K562 (cell line): ENCODE measurements at regions not wholly inside any gene's neighbourhood (a gene's known extent, or its start where the extent isn't known, plus 50 kb on each side); places are given as distances from the start of the nearest gene placed in this dataset.

ENCODE experiments used
- ATAC-seq: fragments of 200-7000 bp; cut with Tn5 transposase; 3 replicates; pipeline ENCODE4 v1.9.1; 2020; ENCODE audit warnings: moderate library complexity
- BruUV-seq: library from RNA; stranded (reverse); fragments of 400-500 nt; replicated peaks from 2 replicates; lab custom pipeline; 2021; lab: Mats Ljungman, UMichigan
- CTCF ChIA-PET: fragments of 300-600 bp; formaldehyde crosslinking; extraction: SDS; loops from one replicate; lab custom pipeline; 2021; ENCODE audit warnings: low intra/inter-chr PET ratio; lab: Yijun Ruan, JAX
- POLR2A ChIA-PET: fragments of 300-600, 350-650 bp; sonication (Branson Sonifier 250); formaldehyde crosslinking; extraction: SDS; loops from one replicate; lab custom pipeline; 2021; ENCODE audit warnings: antibody characterized with exemption, inconsistent platforms; lab: Yijun Ruan, JAX
- DNase-seq, 4 experiments: peaks; one replicate each; pipeline versions ENCODE4 v3.0.0 to v3.0.0-alpha.2; 2011 to 2018; ENCODE audit warnings: low spot score in 3 of 4, mixed read lengths in 3 of 4; ENCODE audit errors: extremely low read depth in 1 of 4
- FAIRE-seq: peaks from 2 replicates; lab custom pipeline; 2011; peaks lifted over from hg19 to GRCh38; lab: Jason Lieb, UNC
- H2AFZ ChIP-seq: 2 replicates; pipeline ENCODE4 v1.6.0; 2011; ENCODE audit warnings: low read depth, low read length, control low read depth, inconsistent platforms
- H3K27ac ChIP-seq: fragments of 200-600 bp; 3 replicates; pipeline ENCODE4 v1.8.0; 2011; ENCODE audit warnings: low read depth, mild to moderate bottlenecking, control low read depth, inconsistent platforms, low read length, moderate library complexity, mixed read lengths; ENCODE audit errors: extremely low read depth
- H3K27me3 ChIP-seq, 2 experiments: fragments of 300-600 bp in 1 of 2; 2 replicates in 1 of 2; 3 replicates in 1 of 2; pipeline versions ENCODE4 v1.6.0 to v1.8.0; 2011; ENCODE audit warnings: inconsistent platforms in 2 of 2, low read length in 2 of 2, mild to moderate bottlenecking in 1 of 2, mixed read lengths in 1 of 2, moderate library complexity in 1 of 2; ENCODE audit not compliant: control insufficient read depth in 2 of 2, insufficient read depth in 2 of 2
- H3K36me3 ChIP-seq: fragments of 300-600 bp; 3 replicates; pipeline ENCODE4 v1.8.0; 2011; ENCODE audit warnings: mild to moderate bottlenecking, low read length, inconsistent platforms; ENCODE audit not compliant: control insufficient read depth, insufficient read depth
- H3K4me1 ChIP-seq, 2 experiments: fragments of 200-600 bp in 1 of 2; replicated peaks in 1 of 2; 2 replicates in 1 of 2; 3 replicates in 1 of 2; pipeline versions ENCODE4 v1.5.1 to v1.8.0; 2011; ENCODE audit warnings: inconsistent platforms in 2 of 2, low read length in 2 of 2, mild to moderate bottlenecking in 1 of 2, mixed read lengths in 1 of 2, moderate library complexity in 1 of 2; ENCODE audit not compliant: control insufficient read depth in 2 of 2, insufficient read depth in 2 of 2
- H3K4me2 ChIP-seq: 2 replicates; pipeline ENCODE4 v1.6.1; 2011; ENCODE audit warnings: low read length, control low read depth, inconsistent platforms, mixed read lengths; ENCODE audit not compliant: insufficient read depth
- H3K4me3 ChIP-seq: fragments of 200-600 bp; sonication (generic), shearing (Covaris generic); 2 replicates; pipeline ENCODE4 v1.5.1; 2016; ENCODE audit warnings: control low read depth, inconsistent platforms
- H3K79me2 ChIP-seq: fragments of 200-600 bp; 3 replicates; pipeline ENCODE4 v1.8.0; 2011; ENCODE audit warnings: low read length, inconsistent platforms; ENCODE audit not compliant: control insufficient read depth, insufficient read depth
- H3K9ac ChIP-seq, 2 experiments: 2 replicates each; pipeline versions ENCODE4 v1.6.0 to v1.6.1; 2011; ENCODE audit warnings: low read depth in 2 of 2, low read length in 2 of 2, control low read depth in 1 of 2, inconsistent platforms in 1 of 2, mild to moderate bottlenecking in 1 of 2, mixed read lengths in 1 of 2; ENCODE audit not compliant: insufficient read depth in 1 of 2
- H3K9me1 ChIP-seq: one replicate; pipeline ENCODE4 v1.6.0; 2011; ENCODE audit warnings: inconsistent platforms, mild to moderate bottlenecking, low read length, moderate library complexity; ENCODE audit not compliant: control insufficient read depth, insufficient read depth
- H3K9me3 ChIP-seq: replicated peaks from 2 replicates; pipeline ENCODE4 v1.5.1; 2011; ENCODE audit warnings: low read depth, low read length, inconsistent platforms; ENCODE audit not compliant: control insufficient read depth, insufficient read depth
- H4K20me1 ChIP-seq: replicated peaks from 2 replicates; pipeline ENCODE4 v1.6.1; 2011; ENCODE audit warnings: low read length, inconsistent platforms, mixed read lengths; ENCODE audit not compliant: control insufficient read depth, insufficient read depth
- ATF1 ChIP-seq, 2 experiments: fragments of 450-650 bp in 1 of 2; IDR thresholded peaks; 2 replicates each; pipeline ENCODE4 v1.6.1; 2016; ENCODE audit warnings: missing compliant biosample characterization in 1 of 2, missing genetic modification characterization in 1 of 2
- E2F4 ChIP-seq: sonication (generic); formaldehyde crosslinking; IDR thresholded peaks from 2 replicates; pipeline ENCODE4 v1.8.0; 2022; ENCODE audit warnings: mild to moderate bottlenecking, low read depth, missing genetic modification reagents
- FOXK2 ChIP-seq, 2 experiments: fragments of 450-650 bp; IDR thresholded peaks in 1 of 2; conservative IDR thresholded peaks in 1 of 2; 2 replicates each; pipeline ENCODE4 v1.6.1; 2016; ENCODE audit warnings: low read depth in 2 of 2, mild to moderate bottlenecking in 1 of 2
- GATAD2B ChIP-seq: fragments of 450-650 bp; IDR thresholded peaks from 2 replicates; pipeline ENCODE4 v1.6.1; 2017; ENCODE audit warnings: mild to moderate bottlenecking, borderline replicate concordance
- MIER1 ChIP-seq: fragments of 450-650 bp; IDR thresholded peaks from 2 replicates; pipeline ENCODE4 v1.6.1; 2016; ENCODE audit warnings: antibody characterized with exemption, mild to moderate bottlenecking, low read depth
- PTRF ChIP-seq: fragments of 450-650 bp; IDR thresholded peaks from 2 replicates; pipeline ENCODE4 v1.6.1; 2016; ENCODE audit warnings: mild to moderate bottlenecking, missing genetic modification characterization, missing compliant biosample characterization
- TEAD4 ChIP-seq, 2 experiments: sonication (generic) in 1 of 2; formaldehyde crosslinking in 1 of 2; IDR thresholded peaks; 2 replicates each; pipeline versions ENCODE4 v1.6.1 to v1.8.0; 2012 to 2022; ENCODE audit warnings: borderline replicate concordance in 1 of 2, inconsistent platforms in 1 of 2, low read length in 1 of 2, mild to moderate bottlenecking in 1 of 2, missing genetic modification reagents in 1 of 2
- TRIM24 ChIP-seq, 2 experiments: fragments of 450-650 bp; IDR thresholded peaks; 2 replicates each; pipeline ENCODE4 v1.6.1; 2016
- ZFP91 ChIP-seq: sonication (generic); formaldehyde crosslinking; IDR thresholded peaks from 2 replicates; pipeline ENCODE4 v1.8.0; 2022; ENCODE audit warnings: mild to moderate bottlenecking, missing genetic modification reagents
- ZNF239 ChIP-seq: fragments of 250-450 bp; sonication (Bioruptor Pico); IDR thresholded peaks from 2 replicates; pipeline ENCODE4 v1.4.0; 2020; ENCODE audit warnings: mild to moderate bottlenecking
- ZNF280B ChIP-seq: fragments of 250-450 bp; sonication (Bioruptor Pico); IDR thresholded peaks from 2 replicates; pipeline ENCODE4 v1.5.1; 2021; ENCODE audit warnings: mild to moderate bottlenecking
- ZNF395 ChIP-seq: fragments of 200-800 bp; sonication (Bioruptor generic); IDR thresholded peaks from 2 replicates; pipeline ENCODE4 v1.6.1; 2017; ENCODE audit warnings: missing genetic modification characterization, missing compliant biosample characterization
- ZNF507 ChIP-seq: conservative IDR thresholded peaks from 2 replicates; pipeline ENCODE4 v1.6.1; 2017; ENCODE audit warnings: missing genetic modification characterization, missing compliant biosample characterization
- ZNF785 ChIP-seq: fragments of 250-450 bp; sonication (Bioruptor Pico); IDR thresholded peaks from 2 replicates; pipeline ENCODE4 v1.4.0; 2020; ENCODE audit warnings: mild to moderate bottlenecking
- WGBS: fragments of 100-300 bp; shearing (Covaris generic); methylation state at CpG from one replicate; pipeline ENCODE4 v1.1.6; 2016; ENCODE audit warnings: low coverage, mixed read lengths; ENCODE audit not compliant: insufficient coverage; ENCODE audit errors: missing lambda C conversion rate; 5-methylcytosine and 5-hydroxymethylcytosine counted together
- in situ Hi-C: fragments of 300-500 bp; cut with MboI; formaldehyde crosslinking; loops from 4 replicates; pipeline ENCODE4 v1.15.0; 2018; ENCODE audit warnings: inconsistent platforms, mixed read lengths
- intact Hi-C: fragments of 100-400 bp; cut with micrococcal nuclease; formaldehyde crosslinking; loops from 2 replicates; pipeline ENCODE4 v1.14.2; 2022

- no peak for TF ChIP-seq ZNF395 (CRISPR knock-in tag)
Measured at GRCh38 chr6:137729866-137730629, 137.0 kb upstream of the TNFAIP3 start (continued).

GRCh38 chr6:137731600-137731959 is 135.5 kb upstream of the TNFAIP3 start:
- TF ChIP-seq GATAD2B (no peak), TRIM24 (IDR thresholded peaks at IDR 0.05) (no peak), ATF1 (CRISPR knock-in tag; IDR thresholded peaks at IDR 0.05) (no peak), ATF1 (tag; IDR thresholded peaks at IDR 0.05) (no peak), ZNF785 (CRISPR knock-in tag) (no peak), ZFP91 (CRISPR knock-in tag) (no peak), PTRF (tag) (no peak), FOXK2 (conservative IDR thresholded peaks at IDR 0.05 in 1 of 2, IDR thresholded peaks at IDR 0.05 in 1 of 2; ENCODE audit: low read depth in 2 of 2) (no peak), TEAD4 (IDR thresholded peaks at IDR 0.05; ENCODE audit: low read length) (no peak), TEAD4 (CRISPR knock-in tag; IDR thresholded peaks at IDR 0.05; ENCODE audit: borderline replicate concordance) (no peak), ZNF507 (no peak), MIER1 (no peak), ZNF239 (no peak), E2F4 (CRISPR knock-in tag) (no peak), ZNF280B (CRISPR knock-in tag) (no peak)
- no peak overlapping the region for H3K4me2 ChIP-seq
- H3K27me3 ChIP-seq: peaks cover 5 to 21% of the 10 kb centered on the region in 2 experiments; a peak in 4 of 5 replicates
- no peaks in the 10 kb centered on the region for H4K20me1 ChIP-seq
- POLR2A ChIA-PET: no interaction called here
- 30% methylated on average over 2 of the region's 2 CpGs for WGBS
- no peaks in the 10 kb centered on the region for H3K79me2 ChIP-seq
- ATAC-seq (no peak), FAIRE-seq (no peak), DNase-seq (no peak)
- H3K36me3 ChIP-seq: no peaks in the 10 kb centered on the region
- H2AFZ ChIP-seq: no peak overlapping the region
- CTCF ChIA-PET: no interaction called here
- no peak overlapping the region for H3K9ac ChIP-seq
- H3K9me3 ChIP-seq: no peaks in the 10 kb centered on the region
- BruUV-seq: no TSS peak
- no peak overlapping the region for H3K4me3 ChIP-seq
- peaks cover 0 to 8% of the 10 kb centered on the region in 2 experiments; a peak in 1 of 5 replicates for H3K4me1 ChIP-seq
- in situ Hi-C loops (no loop called here), intact Hi-C loops (no loop called here)
- H3K9me1 ChIP-seq: no peaks in the 10 kb centered on the region
- no peak overlapping the region for H3K27ac ChIP-seq
